ENCODE measurements at regions not wholly inside any gene's neighbourhood (a gene's known extent, or its start where the extent isn't known, plus 50 kb on each side); places are given as distances from the start of the nearest gene placed in this dataset.

DNA sequence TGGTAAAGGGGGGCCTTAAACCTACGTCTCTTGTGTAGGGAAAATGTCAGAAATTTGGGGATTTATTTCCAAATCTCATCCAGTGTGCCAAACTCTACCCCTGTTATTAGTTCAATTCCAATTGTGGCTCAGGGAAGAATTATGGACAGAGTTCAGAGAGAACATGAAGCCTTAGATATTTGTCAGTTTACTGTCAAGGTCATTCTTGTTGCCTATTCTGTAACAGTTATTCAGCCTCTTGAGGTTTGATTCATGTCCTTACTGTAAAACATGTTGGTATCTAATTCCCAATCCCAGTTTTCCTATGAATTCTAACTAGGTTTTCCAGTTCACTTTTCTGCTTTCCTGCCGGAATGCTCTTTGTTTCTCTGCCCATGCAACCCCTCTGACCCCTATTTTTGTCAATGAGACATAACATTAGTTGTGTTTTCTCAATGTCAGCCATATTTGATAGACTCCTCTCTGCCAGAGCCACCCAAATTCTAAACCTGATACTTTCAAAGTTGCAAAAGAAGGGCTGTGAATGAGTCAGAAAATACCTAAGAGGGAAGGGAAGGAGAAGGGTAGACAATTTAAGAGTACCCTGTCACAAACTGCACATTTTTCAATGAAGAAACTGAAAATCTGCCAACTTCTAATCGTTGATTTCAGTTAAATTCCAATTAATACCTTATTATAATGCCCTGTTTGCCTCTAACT lies 52.4 kb downstream of the ATOSA start:
- TF ChIP-seq, protein P1, sequence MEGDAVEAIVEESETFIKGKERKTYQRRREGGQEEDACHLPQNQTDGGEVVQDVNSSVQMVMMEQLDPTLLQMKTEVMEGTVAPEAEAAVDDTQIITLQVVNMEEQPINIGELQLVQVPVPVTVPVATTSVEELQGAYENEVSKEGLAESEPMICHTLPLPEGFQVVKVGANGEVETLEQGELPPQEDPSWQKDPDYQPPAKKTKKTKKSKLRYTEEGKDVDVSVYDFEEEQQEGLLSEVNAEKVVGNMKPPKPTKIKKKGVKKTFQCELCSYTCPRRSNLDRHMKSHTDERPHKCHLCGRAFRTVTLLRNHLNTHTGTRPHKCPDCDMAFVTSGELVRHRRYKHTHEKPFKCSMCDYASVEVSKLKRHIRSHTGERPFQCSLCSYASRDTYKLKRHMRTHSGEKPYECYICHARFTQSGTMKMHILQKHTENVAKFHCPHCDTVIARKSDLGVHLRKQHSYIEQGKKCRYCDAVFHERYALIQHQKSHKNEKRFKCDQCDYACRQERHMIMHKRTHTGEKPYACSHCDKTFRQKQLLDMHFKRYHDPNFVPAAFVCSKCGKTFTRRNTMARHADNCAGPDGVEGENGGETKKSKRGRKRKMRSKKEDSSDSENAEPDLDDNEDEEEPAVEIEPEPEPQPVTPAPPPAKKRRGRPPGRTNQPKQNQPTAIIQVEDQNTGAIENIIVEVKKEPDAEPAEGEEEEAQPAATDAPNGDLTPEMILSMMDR (IDR thresholded peaks at IDR 0.05; ENCODE audit: low read length), result no peak
- no peak for TF ChIP-seq EZH2 (IDR thresholded peaks at IDR 0.05; ENCODE audit: borderline replicate concordance, low read length)
